NB4 (cell line): ENCODE measurements at regions not wholly inside any gene's neighbourhood (a gene's known extent, or its start where the extent isn't known, plus 50 kb on each side); places are given as distances from the start of the nearest gene placed in this dataset.

Experiments
- POLR2A ChIP-seq: IDR thresholded peaks from 2 replicates; pipeline ENCODE4 v1.6.1; 2011; ENCODE audit warnings: mild to moderate bottlenecking; ENCODE audit not compliant: insufficient read length; ENCODE audit errors: extremely low read depth
- TF ChIP-seq, protein P1 (sequence below): IDR thresholded peaks from one replicate; pipeline ENCODE4 v1.5.1; 2012; ENCODE audit warnings: low read depth, low read length

DNA sequence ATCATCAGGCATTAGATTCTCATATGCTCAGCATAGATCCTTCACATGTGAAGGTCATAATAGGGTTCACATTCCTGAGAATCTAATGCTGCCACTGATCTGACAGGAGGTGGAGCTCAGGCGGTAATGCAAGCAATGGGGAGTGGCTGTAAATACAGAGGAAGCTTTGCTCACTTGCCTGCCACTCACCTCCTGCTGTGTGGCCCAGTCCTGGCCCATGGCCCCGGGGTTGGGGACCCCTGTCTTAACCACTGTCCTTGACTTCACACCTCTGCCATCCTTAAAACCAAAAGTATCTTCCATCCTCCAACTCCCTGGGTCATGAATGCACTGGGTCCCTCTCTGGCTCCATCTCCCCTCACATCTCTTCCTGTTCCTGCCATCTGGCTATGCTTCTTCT lies 129.1 kb downstream of the HMX1 start:
- TF ChIP-seq, protein P1, sequence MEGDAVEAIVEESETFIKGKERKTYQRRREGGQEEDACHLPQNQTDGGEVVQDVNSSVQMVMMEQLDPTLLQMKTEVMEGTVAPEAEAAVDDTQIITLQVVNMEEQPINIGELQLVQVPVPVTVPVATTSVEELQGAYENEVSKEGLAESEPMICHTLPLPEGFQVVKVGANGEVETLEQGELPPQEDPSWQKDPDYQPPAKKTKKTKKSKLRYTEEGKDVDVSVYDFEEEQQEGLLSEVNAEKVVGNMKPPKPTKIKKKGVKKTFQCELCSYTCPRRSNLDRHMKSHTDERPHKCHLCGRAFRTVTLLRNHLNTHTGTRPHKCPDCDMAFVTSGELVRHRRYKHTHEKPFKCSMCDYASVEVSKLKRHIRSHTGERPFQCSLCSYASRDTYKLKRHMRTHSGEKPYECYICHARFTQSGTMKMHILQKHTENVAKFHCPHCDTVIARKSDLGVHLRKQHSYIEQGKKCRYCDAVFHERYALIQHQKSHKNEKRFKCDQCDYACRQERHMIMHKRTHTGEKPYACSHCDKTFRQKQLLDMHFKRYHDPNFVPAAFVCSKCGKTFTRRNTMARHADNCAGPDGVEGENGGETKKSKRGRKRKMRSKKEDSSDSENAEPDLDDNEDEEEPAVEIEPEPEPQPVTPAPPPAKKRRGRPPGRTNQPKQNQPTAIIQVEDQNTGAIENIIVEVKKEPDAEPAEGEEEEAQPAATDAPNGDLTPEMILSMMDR: no peak
- no peak for TF ChIP-seq POLR2A
